NK-92 treated with Interleukin-12 subunit alpha and Interleukin-12 subunit beta, amount 100 ng/mL, for 24 hours (cell line): ENCODE measurements at regions not wholly inside any gene's neighbourhood (a gene's known extent, or its start where the extent isn't known, plus 50 kb on each side); places are given as distances from the start of the nearest gene placed in this dataset.
"Not testable (repeated sequence)": the region's sequence is repeated elsewhere in the genome, so short reads cannot be mapped to it uniquely, and the experiment has no call there.

Experiments
- DNase-seq: peaks from one replicate; lab custom pipeline; 2025; lab: John Stamatoyannopoulos, UW

DNA sequence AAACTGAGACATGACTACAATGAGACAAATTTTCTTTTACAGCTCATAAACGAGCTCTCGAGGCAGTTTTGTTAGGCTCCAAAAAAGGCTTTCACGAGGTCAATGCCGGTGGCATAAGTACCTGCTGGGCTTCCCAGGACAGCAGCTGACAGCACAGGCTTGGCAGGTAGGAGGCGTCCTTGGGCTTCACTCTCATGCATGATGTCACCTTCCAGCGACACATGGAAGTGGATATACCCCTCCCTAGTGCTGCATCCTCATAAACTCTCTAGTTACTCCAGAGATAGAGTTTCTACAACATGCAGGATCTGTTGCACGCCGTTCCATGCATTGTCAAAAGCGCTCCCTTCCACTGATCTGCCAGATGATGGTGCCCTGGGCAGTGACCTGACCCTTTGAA lies 112.5 kb upstream of the PAXBP1 start:
- DNase-seq: no peak

DNA sequence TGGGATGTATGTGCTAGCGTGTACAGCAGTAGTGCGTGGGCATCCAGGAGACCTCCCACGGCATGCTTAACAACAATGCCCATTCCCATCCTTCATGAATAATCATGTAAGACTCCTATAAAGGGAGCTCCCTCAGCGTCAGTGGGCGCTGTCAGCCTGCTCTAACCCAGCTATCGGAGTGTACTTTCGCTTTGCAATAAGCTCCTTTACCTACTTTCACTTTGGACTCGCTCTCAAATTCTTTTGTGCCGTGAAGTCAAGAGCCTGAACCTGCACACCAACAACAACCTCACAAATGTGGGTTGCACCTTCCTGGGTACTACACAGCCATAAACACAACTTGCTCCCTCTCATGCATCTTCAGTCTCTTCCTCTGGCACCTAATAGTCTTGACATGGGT lies 114.8 kb upstream of the PAXBP1 start:
- no peak for DNase-seq

DNA sequence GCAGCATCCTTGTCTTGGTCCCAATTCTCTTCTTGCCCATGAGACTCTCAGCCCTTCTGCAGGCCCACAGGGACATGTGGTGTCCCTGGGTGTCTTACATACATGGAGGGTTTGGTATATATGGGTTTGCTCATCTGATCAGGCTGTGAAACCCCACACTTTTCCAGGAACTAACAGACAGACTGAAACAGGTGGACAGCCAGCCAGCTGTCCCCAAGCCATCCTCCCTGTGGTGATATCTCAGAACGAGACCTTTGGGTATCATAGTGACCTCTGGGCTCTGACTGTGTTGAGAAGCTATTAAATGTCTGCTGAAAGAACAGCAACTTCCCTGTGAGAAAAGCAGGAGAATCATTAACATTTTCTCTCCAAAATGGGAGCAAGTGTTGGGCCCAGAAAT lies 115.5 kb upstream of the PAXBP1 start:
- no peak for DNase-seq

DNA sequence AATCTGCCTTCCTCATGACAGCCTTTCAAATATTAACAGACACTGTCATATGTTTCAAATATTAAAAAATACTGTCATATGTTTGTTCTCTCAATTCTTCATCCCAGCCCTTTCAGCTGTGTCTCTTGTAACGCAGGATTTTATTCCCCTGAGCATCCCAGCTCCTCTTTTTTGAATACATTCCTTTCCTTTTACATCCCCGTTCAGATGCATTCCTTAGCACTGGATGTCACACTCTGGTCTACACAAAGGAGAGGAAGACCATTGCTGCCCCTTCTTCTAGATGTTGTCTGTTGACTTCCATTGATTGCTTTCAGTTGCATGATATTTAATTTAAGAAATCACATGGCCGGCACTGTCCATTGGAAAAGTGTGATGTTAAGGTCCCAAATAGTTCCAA lies 117.4 kb upstream of the PAXBP1 start:
- DNase-seq: no peak

DNA sequence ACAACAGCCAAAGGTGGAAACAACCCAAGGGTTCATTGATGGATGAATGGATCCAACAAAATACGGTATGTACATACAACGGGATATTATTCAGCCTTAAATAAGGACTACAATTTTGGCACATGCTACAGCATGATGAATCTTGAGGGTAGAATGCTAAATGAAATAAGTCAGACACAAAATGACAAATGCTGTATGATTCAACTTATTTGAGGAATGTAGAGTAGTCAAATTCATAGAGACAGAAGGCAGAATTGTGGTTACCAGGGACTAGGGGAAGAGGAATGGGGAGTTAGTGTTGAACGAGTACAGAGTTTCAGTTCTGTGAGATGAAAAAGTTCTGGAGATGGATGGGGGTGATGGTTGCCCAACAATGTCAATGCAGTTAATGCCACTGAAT lies 118.0 kb upstream of the PAXBP1 start:
- no peak for DNase-seq

DNA sequence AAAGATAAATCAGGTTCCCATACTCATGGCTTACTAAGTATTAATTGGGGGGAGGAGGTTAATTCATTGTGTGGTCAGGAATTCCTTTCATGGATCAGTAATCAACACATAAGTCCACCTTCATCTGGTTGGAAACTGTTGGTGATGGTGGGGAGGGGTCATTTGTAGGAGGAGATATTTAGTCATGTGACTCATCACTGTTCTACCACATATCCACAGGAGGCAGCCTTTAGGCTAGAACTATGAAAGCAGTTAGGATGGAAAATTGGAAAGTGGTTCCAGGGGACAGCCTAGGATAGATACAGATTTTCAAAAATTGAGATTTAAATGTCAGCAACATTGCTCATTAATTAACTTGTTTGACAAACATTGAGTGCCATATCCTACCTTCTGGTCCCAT lies 122.8 kb upstream of the PAXBP1 start:
- DNase-seq: no peak

DNA sequence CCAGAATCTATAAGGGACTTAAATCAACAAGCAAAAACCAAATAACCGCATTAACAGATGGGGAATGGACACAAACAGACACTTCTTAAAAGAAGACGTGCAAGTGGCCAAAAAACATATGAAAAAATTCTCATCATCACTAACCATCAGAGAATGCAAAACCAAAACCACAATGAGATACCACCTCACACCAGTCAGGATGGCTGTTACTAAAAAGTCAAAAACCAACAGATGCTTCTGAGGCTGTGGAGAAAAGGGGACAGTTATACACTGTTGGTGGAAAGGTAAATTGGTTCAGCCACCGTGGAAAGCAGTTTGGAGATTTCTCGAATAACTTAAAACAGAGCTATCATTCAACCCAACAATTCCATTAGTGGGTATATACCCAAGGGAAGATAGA lies 124.9 kb upstream of the OLIG2 start:
- DNase-seq: no peak

DNA sequence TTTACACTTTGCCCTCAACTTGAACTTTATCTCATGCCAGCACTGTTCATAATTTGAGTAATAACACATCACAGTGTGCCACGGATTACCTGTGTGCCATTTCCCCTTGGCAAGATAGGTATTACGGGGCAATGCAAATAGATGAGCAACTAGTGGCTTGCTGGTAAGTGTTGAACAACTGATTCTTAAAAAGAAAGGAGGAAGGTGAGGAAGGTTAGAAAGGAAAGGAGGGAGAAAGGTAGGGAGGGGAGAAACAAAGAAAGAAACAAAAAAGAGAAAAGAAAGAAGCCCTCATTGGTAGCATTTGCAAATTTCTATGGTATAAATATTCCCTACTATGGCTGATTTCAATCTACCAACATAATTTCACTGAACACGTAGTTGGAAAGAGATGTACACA lies 118.2 kb upstream of the OLIG2 start:
- no peak for DNase-seq

DNA sequence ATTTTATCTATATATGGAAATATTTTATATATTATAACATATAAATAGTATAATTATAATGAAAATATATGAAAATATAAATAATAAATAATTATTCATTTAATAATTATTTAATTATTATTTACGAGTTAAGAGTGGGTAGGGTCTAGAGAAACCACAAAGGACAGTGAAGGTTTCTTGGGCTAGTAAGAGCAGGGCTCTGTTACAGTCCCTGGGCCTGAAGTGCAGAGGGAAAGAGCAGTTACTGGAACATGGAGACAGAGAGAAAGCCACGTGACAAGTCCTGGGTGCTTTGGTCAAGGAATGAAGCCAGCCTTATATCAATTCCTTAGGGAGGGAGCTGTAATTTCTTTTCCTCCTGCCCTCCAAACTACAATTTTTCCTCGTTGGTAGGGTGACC lies 117.2 kb upstream of the OLIG2 start:
- DNase-seq: no peak

DNA sequence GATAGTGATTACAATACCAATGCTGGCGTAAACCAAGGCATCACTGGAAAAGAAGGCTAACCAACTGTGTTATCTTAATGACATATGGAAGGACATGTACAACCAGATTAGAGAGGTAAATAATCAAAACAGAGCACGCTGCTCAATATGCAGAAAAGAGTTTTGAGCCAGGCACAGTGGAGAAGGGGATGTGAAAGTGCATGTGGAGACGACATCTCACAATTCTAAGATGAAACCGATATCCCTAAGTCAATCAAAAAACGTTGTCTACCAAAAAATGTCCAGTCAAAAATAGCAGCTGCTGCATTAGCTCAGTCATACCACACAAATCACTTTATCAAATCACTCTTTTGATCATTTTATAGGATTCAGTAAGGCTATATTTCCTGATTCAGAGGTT lies 116.3 kb upstream of the OLIG2 start:
- DNase-seq: no peak

DNA sequence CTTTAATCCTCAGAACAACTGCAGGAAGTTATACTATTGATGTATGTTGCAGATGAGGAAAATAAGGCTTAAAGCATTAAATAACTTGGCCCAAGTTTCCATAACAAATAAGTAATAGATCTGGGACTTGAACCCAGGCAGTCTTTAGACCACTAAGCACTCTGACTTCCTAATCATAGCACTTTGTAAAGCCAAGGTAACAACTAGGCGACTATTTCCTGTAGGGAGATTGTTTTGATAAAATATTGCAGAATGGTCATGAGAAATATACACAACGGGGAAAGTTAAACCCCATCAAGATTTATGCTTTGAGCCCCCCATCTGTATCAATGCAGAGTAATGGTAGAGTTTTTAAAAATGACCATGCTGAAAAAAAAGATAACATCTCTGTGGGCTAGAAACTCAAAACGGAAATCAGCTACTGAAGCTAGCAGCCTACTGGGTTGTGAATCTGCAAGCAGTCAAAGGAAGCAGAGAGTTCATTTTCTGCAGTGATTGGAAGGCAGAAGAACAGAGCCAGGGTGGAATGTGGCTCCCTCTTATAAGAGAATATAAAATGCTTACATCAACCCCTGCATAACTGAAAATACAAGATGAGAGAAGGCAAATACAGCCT lies 111.2 kb upstream of the OLIG2 start:
- DNase-seq: no peak

DNA sequence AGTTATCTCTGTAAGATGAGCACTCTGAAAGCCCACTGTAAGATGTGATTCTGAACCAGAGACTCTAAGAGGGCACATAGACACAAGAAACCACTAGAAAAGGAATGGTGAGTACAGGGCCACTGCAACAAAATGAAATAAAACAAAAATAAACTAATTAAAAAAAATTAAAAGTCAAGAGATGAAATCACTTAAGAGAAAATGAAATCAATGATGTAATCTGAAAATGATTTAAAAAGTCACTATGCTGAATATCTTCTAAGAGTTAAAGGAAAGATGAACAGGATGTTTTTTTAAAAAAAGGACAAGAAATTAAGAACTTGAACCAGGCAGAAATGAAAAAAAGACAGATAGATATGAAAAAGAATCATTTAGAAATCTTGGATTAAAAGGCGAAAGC lies 110.6 kb upstream of the OLIG2 start:
- DNase-seq: no peak

DNA sequence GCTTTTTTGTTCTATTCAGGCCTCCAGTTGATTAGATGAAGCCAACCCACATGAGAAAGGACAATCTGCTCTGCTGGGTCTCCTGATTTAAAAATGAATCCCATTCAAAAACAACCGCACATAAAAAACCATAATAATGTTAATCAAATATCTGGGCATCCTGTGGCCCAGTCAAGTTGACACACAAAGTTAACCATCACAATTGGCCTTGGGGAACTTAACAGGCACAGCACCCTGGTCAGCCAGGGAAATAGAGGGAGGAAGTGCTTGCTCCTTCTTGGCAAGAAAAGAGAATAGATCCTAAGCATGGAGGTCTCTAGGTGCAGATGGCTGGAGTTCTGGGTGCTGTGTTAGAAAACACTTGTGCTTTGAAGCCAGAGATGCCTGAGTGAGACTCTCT lies 109.6 kb upstream of the OLIG2 start:
- DNase-seq: no peak

DNA sequence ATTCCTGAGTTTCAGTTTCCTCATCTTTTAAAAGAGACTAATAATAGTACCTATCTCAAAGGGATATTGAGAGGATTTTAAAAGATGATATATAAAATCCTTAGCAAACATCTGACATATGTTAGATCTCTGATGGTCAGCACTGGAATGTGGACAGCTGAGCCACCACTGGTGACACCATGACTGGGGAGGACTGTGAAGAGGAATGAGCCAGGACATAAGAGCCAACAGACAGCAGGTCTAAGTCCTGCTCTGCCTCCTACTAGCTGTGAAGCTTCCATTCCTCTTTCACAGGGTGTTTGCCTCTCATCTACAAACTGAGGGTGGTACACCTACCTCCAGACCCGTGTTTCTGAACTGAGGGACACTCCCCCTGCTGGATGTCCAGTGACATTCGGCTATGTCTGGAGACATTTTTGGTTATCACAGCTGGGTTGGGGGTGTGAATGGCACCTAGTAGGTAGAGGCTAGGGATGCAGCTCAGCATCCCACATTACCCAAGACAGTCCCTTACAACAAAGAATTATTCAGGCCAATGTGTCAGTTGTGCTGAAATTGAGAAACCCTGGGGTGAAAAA lies 109.1 kb upstream of the OLIG2 start:
- no peak for DNase-seq

DNA sequence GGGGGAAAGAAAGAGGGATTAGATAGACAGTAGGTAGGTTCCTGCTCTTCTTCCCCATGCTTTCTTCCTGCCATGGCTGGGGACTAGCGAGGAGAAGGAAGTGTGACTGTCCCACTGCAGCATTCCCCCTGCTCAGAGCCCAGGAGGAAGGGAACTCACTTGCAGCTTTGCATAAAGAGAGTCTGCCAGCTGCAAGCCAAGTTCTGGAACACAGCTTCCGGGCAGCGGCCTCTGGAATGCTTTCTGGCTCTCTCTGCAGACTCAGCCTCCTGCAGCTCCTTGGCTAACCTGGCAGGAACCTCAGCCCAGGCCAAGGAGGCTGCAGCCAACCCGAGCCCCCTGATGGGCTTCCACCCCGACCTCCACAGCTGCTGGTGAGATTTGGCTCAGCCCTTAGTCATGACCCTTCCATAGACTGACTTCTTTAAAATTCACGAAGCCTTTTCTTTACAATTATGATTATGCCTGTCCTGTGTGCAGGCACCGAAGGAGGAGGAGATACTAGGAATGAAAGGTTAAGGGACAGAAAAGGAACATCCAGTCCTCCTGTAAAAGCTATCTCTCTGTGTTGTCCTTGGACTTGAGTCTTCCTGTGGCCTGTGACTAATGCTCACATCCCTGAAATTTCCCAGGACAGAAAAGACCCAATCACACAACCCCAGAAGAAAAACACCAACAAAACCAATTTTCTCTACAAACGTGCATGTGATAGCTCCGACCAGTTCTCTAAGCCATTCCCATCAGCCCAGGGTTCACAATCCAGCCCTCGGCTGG lies 108.2 kb upstream of the OLIG2 start:
- DNase-seq: no peak

DNA sequence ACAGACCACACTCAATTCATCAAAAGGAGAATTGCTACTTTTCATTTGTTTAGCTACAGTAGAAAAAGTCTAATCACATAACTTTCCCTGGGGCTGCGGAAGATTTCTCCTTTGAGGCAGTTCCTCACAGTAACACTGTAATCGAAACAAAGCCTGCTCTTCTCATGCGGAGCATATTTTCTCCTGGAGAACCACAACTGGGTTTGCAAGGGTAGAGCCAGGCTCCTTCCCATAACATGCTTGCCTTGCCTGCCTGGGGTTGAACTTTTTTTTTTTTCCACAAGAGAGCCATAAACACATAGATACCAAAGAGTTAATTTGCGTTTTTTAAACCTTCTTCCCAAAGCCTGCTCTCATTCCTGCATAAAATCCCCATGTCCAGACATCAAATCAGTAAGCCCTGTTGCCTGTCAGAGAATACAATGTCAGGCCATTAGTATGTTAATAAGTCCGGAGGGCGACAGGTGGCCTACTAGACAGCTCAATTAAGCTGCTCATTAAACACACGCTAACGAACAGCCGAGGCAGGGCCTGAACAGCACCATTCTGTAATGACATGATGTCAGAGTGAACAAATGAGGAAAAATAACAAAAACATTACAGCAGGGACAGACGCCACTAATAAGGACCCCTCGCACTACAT lies 107.1 kb upstream of the OLIG2 start:
- no peak for DNase-seq

DNA sequence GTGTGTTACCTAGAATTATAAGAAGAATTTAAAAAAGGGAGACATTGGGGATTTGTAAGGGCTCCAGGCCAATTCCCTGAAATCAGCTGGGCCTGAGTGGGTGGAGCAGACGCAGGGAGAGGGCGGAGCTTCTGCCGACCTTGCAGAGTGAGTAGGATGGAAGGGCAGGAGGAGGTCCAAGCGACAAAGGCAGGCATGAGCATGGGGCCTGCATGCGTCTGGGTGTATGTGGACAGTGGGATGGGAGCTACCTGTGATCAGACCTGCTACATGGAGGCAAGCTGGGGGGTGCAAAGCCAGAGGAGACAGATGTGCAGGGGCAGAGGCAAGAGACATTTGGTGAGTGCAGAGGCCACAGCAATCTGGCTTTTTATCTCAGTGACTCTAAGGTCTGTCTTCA lies 105.3 kb upstream of the OLIG2 start:
- DNase-seq: no peak

DNA sequence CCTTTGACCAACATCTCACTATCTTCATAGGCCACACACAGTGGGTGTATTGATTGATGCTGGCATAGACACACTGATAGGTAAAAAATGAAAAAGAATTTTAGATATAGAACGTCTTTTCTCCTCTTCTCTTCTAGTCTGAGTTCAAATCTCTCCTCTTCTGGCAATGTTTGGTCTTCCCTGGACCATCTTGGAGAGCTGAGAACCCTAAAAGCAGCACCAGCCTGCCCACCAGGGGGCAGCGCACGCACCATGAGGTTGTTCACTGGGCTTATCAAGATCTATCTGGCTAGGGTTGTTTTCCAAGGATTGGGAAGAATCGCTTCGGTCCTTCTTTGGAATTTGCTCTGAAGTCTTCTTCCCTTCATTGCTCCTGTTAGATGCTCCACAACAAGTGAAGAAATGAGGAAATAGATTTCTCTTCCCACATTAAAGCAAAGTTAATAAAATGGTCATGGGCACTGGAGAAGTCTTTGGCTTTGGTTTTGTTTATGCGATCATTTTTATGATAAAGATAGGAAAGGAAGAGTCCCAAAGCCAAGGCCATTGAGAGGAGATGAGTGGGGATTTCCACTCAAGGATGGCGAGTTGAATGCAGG lies 104.0 kb upstream of the OLIG2 start:
- DNase-seq: no peak

DNA sequence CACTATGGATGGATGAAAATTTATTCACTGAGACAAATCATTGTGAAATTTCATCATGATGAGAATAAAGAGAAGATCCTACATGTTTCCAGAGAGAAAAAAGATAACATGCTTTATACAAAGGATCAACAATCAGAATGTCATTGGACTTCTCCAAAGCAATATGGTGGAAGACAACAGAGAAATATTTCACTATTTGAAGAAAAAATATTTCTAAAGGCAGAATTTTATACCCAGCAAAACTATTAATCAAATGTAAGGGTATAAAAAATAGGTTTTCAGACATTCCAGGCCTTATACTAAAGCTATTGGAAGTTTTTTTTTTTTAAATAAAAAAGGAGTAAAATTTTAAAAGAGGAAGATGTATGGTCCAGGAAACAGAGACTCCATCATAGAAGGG lies 100.6 kb upstream of the OLIG2 start:
- no peak for DNase-seq

DNA sequence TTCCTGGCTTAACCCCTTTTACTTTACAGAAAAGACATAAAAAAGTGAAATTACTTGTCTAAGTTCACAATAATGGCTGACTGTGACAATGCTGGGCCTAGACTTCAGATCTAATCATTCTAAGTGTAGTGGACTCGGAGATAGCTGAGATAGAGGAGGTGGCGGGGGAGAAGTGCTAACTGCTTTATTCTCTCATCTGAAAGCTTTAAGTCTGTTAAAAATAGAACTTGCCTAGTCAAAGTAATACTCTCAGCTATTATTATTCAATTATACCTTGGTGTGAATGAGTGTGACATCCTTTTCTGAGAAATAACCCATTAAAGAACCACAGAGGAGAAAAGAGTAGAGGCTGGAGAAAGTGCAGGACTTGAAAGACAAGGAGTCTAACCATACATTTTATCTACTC lies 96.1 kb upstream of the OLIG2 start:
- peak; percentile 14 for DNase-seq

DNA sequence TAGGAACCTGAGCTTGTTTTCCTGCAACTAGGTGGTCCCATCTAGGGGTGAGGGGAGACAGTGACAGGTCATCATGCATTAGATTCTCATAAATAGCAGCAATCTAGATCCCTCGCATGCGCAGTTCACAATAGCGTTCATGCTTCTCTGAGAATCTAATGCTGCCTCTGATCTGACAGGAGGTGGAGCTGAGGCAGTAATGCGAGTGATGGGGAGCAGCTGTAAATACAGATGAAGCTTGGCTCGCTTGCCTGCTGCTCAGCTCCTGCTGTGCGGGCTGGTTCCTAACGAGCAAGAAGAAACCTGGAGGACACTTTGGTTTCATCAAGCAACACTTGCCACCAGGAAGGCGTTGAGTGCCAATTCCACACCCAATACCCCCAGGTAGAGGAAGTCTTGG lies 95.1 kb upstream of the OLIG2 start:
- no peak for DNase-seq

DNA sequence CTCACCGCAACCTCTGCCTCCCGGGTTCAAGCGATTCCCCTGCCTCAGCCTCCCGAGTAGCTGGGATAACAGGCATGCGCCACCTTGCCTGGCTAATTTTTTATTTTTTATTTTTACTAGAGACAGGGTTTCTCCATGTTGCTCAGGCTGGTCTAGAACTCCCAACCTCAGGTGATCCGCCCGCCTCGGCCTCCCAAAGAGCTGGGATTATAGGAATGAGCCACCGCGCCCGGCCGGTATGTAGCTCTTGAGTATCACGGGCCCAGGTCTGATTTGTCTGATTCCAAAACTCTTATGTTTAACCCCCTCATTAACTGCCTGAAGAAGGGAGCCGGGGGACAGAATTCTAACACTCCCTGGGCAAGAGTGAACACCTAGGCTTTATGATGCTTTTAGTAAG lies 91.7 kb upstream of the OLIG2 start:
- DNase-seq: not testable (repeated sequence)

DNA sequence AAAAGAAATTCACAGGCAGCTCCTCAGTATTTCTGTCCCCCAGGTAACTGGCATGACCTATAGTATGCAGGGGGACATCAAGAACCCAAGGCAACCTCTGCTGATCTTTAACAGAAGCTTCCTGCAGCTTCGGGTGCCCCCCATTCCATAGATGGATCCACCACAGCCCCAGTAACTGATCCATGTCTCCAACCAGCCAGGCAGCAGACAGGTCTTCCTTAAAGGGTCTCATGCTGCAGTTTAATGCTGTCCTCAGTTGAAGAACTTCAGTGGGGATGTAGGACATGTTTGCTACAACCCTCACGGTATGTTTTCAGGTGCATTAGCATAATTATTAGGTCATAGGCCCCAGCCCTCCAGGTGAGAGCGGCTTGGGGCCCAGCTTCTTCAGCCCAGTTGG lies 90.9 kb upstream of the OLIG2 start:
- no peak for DNase-seq
